ENCODE measurements at regions not wholly inside any gene's neighbourhood (a gene's known extent, or its start where the extent isn't known, plus 50 kb on each side); places are given as distances from the start of the nearest gene placed in this dataset.

GRCh38 chrX:26328608-26329319 is 112.8 kb downstream of the MAGEB5 start:
- DNase-seq, result no peak
- in situ Hi-C loops (cut with HindIII; ENCODE audit: low pct_ligation_motif_present, low pct_unique_long_range_greater_than_20kb, low sequenced_read_pairs), result no loop called here

GRCh38 chrX:26309262-26309661 is 93.3 kb downstream of the MAGEB5 start:
- DNase-seq, result no peak
- in situ Hi-C loops (cut with HindIII; ENCODE audit: low pct_ligation_motif_present, low pct_unique_long_range_greater_than_20kb, low sequenced_read_pairs), result no loop called here

GRCh38 chrX:26295425-26295824 is 79.5 kb downstream of the MAGEB5 start:
- in situ Hi-C loops (cut with HindIII; ENCODE audit: low pct_ligation_motif_present, low pct_unique_long_range_greater_than_20kb, low sequenced_read_pairs), result no loop called here
- no peak for DNase-seq

GRCh38 chrX:26286836-26287235 is 70.9 kb downstream of the MAGEB5 start:
- in situ Hi-C loops (cut with HindIII; ENCODE audit: low pct_ligation_motif_present, low pct_unique_long_range_greater_than_20kb, low sequenced_read_pairs), result no loop called here
- DNase-seq, result no peak
